ENCODE measurements at regions not wholly inside any gene's neighbourhood (a gene's known extent, or its start where the extent isn't known, plus 50 kb on each side); places are given as distances from the start of the nearest gene placed in this dataset.
"Not testable (repeated sequence)": the region's sequence is repeated elsewhere in the genome, so short reads cannot be mapped to it uniquely, and the experiment has no call there.

DNA sequence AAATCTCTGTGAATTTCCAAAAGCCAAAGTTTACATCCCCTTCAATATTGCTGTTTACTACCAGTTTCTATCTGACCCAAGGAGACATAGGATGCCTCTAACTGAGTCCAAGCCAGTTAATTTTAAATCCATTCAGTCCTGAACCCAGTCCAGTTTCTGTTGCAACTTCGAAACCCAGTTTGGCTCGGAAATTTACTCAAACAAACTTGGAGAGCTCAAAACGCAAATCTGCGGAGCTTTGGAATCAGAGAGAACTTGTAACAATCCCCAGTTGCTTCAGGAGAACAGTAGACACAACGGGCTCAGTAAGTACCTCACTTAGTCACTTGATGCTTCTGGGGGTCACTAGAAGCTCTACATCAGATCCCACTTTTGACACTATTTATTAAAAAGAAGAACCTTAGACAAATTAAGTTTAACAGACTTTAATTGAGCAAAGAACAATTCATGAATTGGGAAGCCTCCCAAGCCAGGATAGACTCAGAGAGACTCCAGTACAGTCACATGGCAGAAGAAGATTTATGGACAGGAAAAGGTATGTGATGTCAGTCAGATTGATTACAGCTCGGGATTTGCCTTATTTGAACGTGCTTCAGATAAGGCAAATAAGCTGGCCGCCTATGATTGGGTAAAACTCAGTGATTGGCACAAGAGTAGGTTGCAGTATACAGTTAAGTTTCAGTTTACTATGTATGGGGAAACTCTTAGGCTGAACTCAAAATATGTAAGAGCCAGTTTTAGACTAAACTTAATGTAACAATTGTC lies 118.0 kb downstream of the RFPL4B start:
- no peak for DNase-seq

DNA sequence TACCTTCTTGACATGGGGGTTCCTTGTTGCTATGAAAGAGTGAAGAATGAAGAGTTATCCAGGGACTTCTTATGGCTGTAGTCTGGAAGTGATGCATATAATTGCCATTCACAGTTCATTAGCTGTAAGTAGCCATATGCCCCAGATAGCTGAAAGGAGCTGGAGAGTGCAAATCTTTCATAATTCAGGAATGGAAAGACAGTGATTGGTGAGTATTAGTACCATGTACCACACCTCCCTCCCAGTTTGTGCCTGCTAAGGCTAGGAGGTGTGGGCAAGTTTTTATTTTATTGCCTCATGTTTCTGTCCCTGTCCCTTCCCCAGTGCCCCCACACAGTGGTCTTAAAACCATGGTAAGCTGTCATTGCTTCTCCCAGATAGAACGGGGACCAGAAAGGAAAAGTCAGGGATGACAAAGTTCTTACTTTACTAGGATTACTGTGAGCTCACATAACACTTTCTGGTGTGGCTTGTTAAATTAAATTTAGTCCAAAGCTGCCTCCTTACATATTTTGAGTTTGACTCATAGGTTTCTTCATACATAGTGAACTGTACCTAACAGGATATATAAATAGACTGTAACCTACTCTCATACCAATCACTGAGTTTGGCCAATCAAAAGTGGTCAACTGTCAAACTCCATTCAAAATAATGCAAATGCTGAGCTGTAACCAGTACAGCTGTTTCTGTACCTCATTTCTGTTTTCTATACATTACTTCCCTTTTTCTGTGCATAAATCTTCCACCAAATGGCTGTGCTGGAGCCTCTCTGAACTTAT lies 119.4 kb downstream of the RFPL4B start:
- no peak for DNase-seq

DNA sequence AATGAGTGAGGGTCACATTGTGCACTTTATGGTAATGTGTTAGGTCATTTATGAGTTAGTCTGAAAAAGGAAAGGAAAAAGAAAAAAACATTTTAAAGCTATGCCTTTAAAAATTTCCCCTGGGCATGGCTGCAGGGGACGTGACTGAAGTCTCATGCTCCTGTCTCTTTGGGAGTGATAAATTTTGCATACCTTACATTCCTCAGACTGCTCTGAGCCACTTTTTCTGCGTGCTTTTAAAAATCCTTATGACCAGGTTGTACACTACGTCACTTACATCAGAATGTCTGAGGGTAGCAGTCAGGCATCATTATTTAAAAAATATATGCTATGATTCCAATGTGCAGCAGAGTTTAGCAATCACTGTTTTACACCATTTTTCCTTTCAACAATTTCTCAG lies 121.2 kb downstream of the RFPL4B start:
- DNase-seq: no peak

DNA sequence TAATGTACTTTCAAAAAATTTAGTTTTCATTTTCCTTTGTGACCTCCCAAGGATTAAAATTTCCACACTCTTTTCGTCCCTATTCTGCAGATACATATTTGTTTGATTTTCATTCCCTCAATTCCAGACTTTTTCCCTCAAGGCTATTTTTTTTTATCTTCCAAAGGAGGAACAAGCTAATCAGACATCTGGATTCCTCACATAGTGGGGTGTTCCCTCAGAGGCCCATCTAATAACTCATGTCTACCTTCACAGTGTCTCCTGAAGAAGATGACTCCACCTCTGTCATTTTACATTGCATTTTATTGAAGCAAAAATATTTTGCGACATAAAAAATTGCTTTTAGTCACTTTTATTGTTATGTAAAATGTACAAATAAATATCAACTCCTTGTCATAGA lies 122.2 kb downstream of the RFPL4B start:
- no peak for DNase-seq

GRCh38 chr6:112470376-112470775 lies 123.2 kb downstream of the RFPL4B start:
- DNase-seq: no peak

DNA sequence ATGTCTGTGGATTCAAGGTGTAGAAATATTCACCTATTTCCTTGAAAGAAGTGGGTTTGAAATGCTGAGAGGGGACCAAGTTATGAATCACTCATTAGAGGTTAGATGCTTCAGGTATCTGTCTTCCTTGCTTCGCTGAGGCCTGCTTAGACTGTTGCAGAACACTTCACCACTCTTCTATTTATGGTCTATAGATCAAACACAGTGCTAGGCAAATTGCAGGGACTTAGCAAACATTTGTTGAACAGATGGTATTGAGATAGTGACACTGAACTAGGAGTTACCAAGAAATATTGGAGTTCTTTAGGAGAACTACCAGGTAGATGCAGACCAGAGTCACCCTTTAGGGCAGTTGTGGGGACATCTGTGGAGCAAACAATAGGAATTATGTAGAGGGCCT lies 123.8 kb downstream of the RFPL4B start:
- DNase-seq: no peak

- DNase-seq: no peak
Measured at GRCh38 chr6:112475083-112475482, 128.0 kb downstream of the RFPL4B start.

- DNase-seq: no peak
Measured at GRCh38 chr6:112477125-112477524, 130.0 kb downstream of the RFPL4B start.

DNA sequence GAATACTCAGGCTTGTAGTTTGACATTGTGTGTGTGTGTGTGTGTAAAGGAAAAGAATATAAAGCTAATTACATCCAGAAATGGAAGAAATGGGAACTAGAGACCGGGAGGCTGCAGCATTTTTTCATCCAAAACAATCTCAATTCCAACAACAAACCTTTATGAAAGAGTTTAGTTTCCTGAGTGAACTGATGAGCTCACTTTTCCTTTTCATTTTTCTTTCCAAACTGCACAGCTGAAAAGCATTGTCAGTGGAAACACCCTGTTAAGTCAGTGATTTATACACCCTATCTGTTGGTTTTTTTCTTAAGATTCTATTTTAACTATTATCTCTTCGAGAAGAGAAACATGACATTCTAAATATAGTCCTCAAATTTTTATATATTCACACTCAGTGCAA lies 130.9 kb downstream of the RFPL4B start:
- DNase-seq: no peak

- DNase-seq: not testable (repeated sequence)
Measured at GRCh38 chr6:112479975-112480374, 132.8 kb downstream of the RFPL4B start.

DNA sequence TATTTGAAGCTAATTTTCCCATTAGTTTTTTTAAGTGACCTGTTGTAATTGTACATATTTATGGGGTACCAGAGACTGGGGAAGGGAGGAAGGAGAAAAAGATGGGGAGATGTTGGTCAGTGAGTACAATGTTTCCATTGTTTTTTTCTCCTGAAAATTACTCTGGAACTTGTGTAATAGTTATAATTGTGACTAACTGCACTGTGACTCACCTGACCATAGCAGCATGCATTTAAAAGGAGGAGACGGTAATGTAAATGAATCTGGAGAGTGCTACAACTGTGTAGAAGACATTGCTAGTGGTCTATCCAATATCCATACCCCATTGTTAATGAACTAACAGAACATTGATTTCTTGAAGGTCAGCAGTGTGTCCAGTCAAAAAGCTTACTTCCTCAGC lies 133.4 kb downstream of the RFPL4B start:
- DNase-seq: no peak

- no peak for DNase-seq
Measured at GRCh38 chr6:112481211-112481610, 134.1 kb downstream of the RFPL4B start.

DNA sequence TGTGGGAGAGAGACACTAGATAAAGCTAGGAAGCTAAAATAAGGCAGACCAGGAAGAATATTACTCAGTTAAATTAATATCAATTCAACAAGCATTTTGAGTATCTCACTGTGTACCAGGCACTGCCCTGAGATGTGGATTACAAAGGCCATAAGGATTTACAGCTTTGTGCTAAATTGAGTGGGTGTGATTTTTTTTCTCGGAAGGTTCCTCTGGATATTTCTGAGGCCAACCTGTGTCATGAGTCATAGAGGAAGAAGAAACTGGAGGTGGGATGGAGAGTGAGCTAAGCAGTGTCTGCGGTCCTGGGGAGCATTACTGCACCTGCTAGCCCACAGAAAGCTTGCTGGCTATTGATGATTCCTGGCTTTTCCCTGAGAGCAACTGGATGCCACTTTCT lies 135.2 kb downstream of the RFPL4B start:
- DNase-seq: no peak

DNA sequence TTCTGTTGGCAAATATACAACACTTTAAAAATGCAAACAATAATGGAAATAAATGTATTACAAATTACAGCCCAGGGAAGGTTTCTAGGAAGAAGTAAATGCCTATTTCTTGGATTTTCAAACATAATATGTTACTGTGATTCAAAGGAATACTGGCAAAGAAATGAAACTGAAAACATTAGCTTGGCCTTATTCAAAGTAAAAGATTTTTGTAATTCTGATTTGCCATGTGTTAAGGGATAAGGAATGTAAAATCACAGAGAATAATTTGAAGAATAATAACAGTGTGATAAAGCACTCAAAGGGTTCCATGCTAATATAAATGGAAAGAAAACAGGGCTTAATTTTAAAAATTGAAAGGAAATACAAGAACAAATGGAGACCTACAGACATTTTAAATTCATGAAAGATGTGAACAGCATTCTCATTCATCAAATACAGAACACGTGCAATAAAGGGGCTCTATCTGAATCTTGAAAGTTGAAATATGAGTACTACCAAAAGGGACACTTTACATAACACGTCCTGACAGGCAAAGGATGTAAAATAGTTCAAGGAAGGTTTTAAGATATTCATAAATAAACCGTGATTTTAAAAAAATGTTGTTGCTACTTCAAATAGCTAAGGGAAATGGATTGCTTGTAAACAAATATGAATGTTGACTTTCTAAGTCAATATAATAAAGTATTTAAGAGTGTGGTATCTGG lies 138.1 kb downstream of the RFPL4B start:
- no peak for DNase-seq

DNA sequence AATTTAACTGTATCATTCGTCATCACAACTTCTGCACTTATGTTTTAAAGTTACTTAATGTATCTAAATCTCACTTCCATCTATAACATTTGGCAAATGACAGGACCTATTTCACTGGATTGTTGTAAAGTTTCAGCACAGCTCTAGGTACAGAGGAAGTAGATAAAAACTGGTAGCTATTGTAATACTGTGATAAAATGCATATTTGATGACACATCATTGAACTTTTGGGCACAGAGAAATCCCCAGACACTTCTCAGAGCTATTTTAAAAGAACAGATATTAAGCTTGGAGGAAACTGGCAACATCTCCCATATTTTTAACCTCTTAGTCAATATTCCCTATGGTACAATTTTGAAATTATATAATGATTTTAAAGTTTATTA lies 138.7 kb downstream of the RFPL4B start:
- DNase-seq: no peak

DNA sequence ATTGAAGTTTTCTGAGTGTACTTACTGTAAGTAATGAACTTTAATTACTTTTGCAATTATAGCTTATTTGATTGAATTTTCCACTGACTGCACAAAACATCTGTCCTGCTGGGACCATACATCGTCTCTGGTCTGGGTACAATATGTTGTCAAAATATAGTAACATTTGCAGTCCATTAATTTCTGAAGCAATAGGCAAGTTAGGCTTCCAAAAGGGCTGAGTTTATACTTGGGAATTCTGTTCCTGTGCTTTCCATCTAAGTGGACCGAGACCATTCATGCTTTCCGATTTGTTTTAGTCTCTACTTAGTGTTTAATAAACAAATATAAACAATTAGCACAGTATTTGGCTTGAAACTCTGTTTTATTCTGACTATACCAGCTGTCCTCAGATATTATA lies 139.3 kb downstream of the RFPL4B start:
- no peak for DNase-seq

DNA sequence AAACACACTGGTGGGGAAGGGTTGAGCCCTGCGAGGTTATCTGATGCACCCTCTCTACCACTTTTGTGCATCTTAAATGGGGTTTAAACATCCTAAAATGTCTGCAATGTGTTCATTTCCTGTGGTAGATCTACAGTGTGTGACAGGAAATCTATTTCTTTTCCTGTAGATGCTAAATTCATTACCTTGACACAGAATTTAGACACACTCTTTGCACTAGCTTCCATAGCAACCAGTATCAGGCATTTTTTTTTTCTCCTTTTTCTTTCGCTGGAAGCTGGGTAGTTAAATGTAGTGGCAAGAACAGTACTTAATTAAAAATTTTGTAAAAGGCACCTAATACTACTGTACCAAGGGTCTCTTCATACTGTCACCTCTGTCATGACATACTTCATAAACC lies 141.1 kb downstream of the RFPL4B start:
- DNase-seq: no peak

DNA sequence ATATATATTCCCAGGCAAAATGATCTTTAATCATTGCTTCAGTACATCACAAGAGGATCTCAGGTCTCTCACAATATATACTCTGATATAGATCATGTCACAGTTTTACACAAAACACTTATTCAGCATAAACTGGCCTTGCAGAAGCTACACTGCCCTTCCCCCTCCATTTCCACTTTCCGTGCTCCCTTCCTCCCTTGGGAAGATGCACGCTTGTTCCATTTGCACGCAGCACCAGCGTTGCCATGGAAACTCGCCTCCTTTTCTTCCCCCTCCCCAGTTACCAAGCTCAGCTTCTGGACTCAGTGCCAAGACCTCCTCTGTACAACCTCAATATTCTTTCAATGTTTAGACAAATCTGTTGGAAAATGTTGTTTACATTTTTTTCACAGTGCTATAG lies 154.6 kb downstream of the RFPL4B start:
- DNase-seq: no peak

GRCh38 chr6:112502351-112503090 lies 155.4 kb downstream of the RFPL4B start:
- DNase-seq: no peak

DNA sequence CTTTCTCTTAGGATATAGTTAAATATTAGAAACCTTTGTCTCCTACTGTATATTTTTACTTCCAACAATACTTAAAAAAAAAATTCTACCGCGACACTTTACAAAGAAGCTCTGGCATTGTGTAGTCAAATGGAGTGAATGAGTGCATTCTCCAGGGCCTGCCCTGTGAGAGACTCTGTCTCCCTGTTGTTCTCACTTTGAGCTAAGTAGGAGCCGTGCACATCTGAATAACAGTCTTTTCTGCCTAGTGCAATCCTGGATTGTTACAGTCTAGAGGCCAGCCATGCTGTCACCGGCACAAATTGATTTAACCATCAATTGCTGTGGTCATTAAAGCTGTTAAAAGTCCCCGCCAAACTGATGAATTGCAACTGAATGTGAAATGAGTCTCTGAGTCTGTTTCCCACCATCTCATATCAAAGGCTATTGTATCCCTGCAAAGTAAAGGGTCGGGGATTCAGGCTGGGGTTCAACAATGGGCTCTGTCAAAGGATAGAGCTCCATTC lies 156.0 kb downstream of the RFPL4B start:
- DNase-seq: no peak

DNA sequence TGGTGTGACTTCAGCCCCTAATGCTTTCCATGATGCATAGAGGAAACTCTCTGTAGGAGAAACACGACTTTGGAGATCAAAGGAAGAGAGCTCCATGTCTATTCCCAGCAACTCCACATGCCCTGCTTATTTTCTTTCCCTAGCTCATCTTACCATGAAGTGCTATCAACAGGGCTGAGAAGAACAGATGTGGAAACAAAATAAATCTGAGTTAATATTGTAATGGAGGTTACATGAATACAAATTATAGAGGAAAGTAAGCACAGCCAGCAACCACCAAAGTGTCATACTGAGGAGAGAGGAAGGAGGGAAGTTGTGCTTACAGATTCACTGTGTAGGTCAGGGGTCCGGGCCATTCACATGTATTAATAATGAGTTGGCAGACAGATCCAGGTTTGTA lies 157.5 kb downstream of the RFPL4B start:
- DNase-seq: no peak

GRCh38 chr6:112511441-112511840 lies 164.3 kb downstream of the RFPL4B start:
- no peak for DNase-seq

GRCh38 chr6:112513175-112513574 lies 166.0 kb downstream of the RFPL4B start:
- DNase-seq: no peak
